Hematopoietic multipotent progenitor cell treated with erythropoietin and hydrocortisone succinate and interleukin-3 and kit ligand, for 17 days (in vitro differentiated cells): ENCODE measurements at regions not wholly inside any gene's neighbourhood (a gene's known extent, or its start where the extent isn't known, plus 50 kb on each side); places are given as distances from the start of the nearest gene placed in this dataset.
A peak's percentile ranks its signal among the peaks of the same experiment; 100 is the strongest.

Experiments used
- DNase-seq: peaks from one replicate; pipeline ENCODE4 v3.0.0-alpha.2; 2015; ENCODE audit warnings: low spot score

DNA sequence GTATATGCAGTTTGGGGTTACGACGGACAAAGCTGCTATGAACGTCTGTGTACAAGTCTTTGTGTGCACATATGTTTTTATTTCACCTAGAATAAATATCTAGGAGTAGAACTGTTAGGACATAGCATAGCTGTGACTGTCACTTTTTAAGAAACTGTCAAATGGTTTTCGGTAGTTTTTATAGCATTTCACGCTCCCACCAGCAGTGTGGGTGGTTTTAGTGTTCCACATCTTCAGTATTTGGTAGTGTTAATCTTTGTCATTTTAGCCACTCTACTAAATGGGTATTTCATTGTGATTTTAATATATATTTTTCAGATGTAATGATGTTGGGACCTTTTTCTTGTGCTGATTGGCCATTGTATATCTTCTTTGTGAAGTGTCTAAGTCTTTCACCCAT, 109.1 kb upstream of the BCAT1 start:
- no peak for DNase-seq

GRCh38 chr12:25056486-25057130, 107.7 kb upstream of the BCAT1 start:
- DNase-seq: no peak

DNA sequence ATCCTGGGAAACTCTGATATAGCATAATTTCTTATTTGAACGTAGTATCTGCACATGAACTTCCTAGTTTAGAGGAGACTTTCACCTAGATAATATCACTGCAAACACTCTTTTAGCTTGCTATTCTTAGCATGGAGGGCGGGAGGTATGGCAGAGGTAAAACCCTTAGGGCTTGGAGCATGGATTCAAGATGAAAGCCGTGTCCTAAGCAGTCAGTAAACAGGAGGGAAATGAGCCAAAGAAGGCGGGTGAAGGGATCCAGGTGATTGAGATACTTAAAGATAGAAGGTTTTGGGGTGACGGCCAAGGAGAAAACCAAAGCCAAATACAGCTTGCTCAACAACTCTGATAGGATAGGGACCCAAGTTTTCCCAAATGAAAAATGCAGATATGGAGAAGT, 107.1 kb upstream of the BCAT1 start:
- DNase-seq: no peak

- no peak for DNase-seq
Observed at GRCh38 chr12:25054783-25055144, 105.9 kb upstream of the BCAT1 start.

DNA sequence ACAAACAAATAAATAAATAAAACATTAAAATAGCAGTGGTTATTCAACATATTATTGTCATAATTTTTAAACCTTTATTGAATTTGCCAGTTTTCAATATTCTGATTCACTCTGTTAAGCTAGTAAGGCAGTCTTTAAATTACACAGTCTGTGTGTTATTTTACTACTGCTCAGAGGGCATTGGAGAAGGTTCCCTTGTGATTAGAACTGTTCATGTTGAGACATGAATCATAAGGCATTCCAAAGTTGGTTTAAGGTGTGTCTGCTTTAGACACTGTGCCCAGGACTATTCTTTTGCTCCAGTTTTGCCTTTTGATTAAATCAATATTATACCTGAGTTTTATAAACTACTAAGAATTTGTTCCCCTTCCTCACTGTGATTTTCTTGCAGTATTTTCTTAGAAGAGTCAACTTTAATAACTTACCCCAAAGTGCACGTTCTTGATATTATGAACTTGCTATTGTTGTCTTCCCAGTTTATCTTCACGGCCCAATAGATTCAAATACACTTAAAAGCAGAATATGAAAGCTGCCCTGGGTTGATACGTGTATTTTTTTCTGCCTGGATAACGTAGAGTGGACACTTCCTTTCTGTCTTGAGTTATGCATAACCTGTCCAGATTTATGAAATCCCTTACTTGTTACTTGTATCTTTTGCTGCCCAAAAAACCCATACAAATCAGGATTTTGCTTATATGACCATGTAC, 105.3 kb upstream of the BCAT1 start:
- DNase-seq: peak; percentile 8

DNA sequence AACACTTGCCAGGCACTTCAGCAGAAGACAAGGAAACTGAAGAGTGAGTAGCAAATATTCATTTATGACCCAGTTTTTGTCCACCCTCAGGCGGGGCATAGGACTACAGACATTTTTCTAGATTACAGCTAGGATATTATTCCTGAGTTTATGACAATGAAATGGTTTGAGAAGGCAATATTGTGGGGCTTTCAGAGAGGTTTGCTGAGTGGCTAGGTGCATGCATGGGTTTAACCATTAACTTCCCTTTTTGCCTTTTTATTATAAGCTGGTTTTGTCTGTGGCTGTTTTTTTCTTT, 104.0 kb upstream of the BCAT1 start:
- no peak for DNase-seq

GRCh38 chr12:25052196-25052913, 103.5 kb upstream of the BCAT1 start:
- peak; percentile 45 for DNase-seq

- peak; percentile 31 for DNase-seq
Observed at GRCh38 chr12:25051656-25052195, 102.8 kb upstream of the BCAT1 start.

DNA sequence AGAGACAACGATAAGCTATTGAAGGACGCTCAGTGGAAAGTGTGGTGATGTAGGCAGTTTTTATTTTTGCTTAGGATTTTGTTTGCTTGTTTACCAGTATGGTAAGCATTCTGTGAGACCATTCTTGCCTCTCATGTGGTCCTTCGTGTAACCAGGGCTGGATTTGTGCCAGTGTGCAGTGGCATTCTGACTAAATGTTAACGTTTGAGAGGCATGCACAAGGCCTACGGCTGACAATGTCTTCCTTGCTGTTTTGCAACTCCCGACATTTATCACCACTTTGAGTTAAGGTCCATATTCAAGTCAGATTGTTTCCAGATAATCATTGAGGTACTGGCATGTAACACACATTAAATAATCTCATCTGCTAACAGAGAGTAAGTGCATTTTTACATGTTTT, 102.3 kb upstream of the BCAT1 start:
- DNase-seq: peak; percentile 12

DNA sequence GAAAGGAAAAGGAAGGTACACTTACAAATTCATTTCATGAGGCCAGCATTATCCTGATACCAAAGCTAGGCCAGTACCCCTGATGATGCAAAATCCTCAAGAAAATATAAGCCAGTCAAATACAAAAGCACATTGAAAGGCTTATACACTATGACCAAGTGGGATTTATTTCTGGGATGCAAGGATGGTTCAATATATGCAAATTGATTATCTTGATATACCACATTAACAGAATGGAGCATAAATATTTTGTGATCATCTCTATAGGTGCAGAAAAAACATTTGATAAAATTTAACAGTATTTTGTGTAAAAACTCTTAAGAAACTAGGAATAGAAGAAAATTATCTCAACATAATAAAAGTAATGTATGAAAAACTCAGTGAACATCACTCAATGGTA, 97.0 kb upstream of the BCAT1 start:
- no peak for DNase-seq

GRCh38 chr12:25041006-25041741, 92.3 kb upstream of the BCAT1 start:
- DNase-seq: no peak

- DNase-seq: no peak
Observed at GRCh38 chr12:25040593-25040992, 91.7 kb upstream of the BCAT1 start.

- no peak for DNase-seq
Observed at GRCh38 chr12:25034676-25035075, 85.8 kb upstream of the BCAT1 start.

DNA sequence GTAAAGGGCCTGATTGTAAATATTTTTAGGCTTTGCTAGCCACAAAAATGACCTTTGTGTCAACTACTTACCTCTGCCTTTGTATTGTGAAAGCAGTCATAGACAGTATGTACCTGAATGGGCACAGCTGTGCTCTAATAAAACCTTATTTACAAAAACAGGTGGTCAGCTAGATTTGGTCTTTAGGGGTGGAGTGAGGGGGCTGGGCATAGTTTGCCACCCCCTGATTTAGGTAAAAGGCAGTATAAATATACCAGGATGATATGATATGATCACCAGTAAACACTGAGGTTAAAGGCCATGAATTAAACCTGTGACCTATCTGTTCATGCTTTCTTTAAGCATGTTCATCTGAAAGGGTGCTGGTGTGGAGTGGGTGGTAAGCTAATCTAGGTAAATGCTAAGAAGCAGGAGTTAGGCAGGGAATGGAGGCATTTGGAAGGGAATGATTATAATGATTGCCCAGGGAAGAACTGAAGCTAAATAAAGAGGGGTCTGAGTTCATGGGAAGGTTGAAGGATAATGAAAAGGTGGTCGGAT, 77.1 kb upstream of the BCAT1 start:
- no peak for DNase-seq

DNA sequence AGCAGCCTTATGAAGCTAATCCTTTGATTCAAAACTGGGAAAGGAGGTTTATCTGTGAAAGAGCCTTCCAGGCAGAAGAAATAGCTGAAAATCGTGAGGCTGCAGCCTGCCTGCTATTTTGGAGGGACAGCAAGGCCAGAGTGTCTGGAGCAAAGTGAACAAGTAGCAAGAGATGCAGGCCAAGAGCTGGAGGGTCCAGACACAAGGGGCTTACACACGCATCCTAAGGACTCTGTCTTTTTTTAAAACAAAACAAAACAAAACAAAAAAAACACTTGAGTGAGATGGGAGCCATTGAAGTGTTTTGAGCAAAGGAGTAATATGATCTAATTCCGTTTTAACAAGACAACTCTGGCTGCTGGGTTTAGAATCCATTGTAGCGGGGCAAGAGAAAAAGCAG, 76.4 kb upstream of the BCAT1 start:
- no peak for DNase-seq

GRCh38 chr12:25023808-25024207, 74.9 kb upstream of the BCAT1 start:
- no peak for DNase-seq

- DNase-seq: no peak
Observed at GRCh38 chr12:25020621-25021243, 71.8 kb upstream of the BCAT1 start.

DNA sequence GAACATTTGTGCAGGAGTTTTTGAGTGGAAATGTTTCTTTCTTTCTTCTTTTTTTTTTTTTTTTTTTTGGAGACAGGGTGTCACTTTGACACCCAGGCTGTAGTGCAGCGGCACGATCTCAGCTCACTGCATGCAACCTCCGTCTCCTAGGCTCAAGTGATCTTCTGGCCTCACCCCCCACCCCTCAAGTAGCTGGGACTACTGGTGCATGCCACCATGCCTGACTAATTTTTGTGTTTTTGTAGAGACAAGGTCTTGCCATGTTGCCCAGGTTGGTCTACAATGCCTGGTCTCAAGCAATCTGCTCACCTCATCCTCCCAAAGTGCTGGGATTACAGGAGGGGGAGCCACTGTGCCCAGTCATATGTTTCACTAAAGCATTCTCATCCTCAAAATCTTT, 69.2 kb upstream of the BCAT1 start:
- DNase-seq: no peak

DNA sequence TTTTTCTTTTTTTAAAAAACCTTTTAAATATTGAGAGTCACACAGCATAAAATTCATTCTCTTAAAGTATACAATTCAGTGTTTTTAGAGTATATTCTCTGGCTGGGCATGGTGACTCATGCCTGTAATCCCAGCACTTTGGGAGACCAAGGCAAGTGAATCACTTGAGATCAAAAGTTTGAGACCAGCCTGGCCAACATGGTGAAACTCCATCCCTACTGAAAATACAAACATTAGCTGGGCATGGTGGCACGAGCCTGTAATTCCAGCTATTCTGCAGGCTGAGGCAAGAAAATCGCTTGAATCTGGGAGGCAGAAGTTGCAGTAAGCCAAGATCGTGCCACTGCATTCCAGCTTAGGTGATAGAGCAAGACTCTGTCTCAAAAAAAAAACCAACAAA, 68.4 kb upstream of the BCAT1 start:
- no peak for DNase-seq

DNA sequence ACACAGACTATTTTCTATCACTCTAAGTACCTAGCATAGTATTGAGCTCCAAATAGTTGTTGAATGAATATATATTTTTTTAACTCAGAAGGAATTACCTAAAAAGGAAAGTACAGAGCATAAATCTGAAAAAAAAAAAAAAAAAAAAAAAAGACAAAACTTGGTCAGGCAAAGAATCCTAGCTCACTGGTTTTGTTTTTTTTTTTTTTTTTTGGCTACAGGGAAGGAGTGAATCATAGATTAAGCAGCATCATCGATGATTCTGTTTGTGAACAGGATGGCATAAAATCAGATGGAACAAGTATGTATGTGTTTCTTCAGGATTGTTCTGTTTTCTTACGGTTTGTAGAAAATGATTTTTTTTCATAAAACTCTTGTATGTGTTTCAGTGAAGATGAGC, 66.1 kb upstream of the BCAT1 start:
- no peak for DNase-seq

DNA sequence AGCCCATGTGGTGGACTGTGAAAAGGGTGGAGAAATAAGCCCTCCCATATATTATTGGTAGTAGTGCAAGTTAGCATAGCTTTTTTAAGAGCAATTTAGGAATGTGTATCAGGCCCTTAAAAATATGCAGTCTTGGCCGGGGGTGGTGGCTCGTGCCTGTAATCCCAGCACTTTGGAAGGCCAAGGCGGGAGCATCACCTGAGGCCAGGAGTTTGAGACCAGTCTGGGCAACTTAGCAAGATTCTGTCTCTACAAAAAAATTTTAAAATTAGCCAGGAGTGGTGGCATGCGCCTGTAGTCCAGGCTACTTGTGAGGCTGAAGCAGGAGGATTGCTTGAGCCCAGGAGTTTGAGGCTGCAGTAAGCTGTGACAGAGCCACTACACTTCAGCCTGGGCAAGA, 64.2 kb upstream of the BCAT1 start:
- DNase-seq: no peak

DNA sequence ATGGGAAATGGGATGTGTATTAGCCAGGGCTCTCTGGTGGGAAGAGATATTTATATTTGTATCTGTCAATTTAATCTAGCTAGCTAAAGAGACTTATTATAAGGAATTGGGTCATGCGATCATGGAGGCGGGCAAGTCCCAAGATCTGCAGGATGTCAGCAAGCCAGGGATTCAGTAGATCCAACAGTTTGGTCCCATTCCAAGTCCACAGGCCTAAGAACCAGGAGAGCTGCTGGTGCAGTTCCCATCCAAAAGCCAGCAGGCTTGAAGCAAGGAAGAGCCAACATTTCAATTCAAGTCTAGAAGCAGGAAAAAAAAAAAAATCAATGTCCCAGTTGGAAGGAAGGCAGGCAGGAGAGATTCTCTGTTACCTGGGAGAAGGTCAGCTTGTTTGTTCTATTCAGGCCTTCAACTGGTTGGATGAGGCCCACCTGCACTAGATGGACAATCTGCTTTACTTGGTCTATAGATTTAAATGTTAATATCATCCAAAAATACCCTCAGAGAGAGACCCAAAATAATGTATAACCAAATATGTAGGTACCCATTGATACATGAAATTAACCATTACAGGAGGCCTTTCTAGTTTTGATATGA, 60.7 kb upstream of the BCAT1 start:
- no peak for DNase-seq
